ENCODE measurements at regions not wholly inside any gene's neighbourhood (a gene's known extent, or its start where the extent isn't known, plus 50 kb on each side); places are given as distances from the start of the nearest gene placed in this dataset.

- Histone ChIP-seq H3K9ac (replicated peaks in 1 of 4; ENCODE audit: extremely low read depth in 1 of 4, low read depth in 3 of 4, low read length in 3 of 4) (no peak overlapping the region), H3K56ac (replicated peaks; ENCODE audit: insufficient read length, low read depth, low read length) (no peak overlapping the region), H3K79me1 (ENCODE audit: low read depth, low read length) (no peaks in the 10 kb centered on the region), H3K79me2 (ENCODE audit: control insufficient read depth in 1 of 2, insufficient read depth in 2 of 2, low read length in 2 of 2) (no peaks in the 10 kb centered on the region), H3K27me3 (replicated peaks in 1 of 4; ENCODE audit: control insufficient read depth in 3 of 4, extremely low read depth in 1 of 4, insufficient read depth in 3 of 4, low read length in 3 of 4) (no peaks in the 10 kb centered on the region; a peak in 1 of 7 replicates), H3K4ac (replicated peaks; ENCODE audit: insufficient read length, low read depth, low read length) (no peak overlapping the region), H3K27ac (ENCODE audit: low read depth, low read length) (no peak overlapping the region), H3K23me2 (ENCODE audit: low read depth, low read length) (peaks cover 6% of the 10 kb centered on the region; the same call in 1 of the 2 replicates), H3K36me3 (ENCODE audit: control insufficient read depth in 2 of 4, insufficient read depth in 4 of 4, low read length in 3 of 4) (no peaks in the 10 kb centered on the region), H2BK5ac (ENCODE audit: low read depth, low read length) (no peak overlapping the region), H2BK120ac (replicated peaks; ENCODE audit: low read depth, low read length) (no peak overlapping the region), H3K18ac (ENCODE audit: extremely low read depth, low read length) (no peak overlapping the region), H3K23ac (ENCODE audit: insufficient read length) (no peak overlapping the region), H4K20me1 (replicated peaks in 1 of 2; ENCODE audit: control insufficient read depth in 1 of 2, insufficient read depth in 2 of 2, low read length in 2 of 2) (no peaks in the 10 kb centered on the region), H2AK5ac (ENCODE audit: low read depth, low read length) (no peak overlapping the region), H4K91ac (replicated peaks; ENCODE audit: insufficient read length, low read length) (no peak overlapping the region), H3K4me2 (ENCODE audit: insufficient read depth in 1 of 2, low read depth in 2 of 2, low read length in 2 of 2) (no peak overlapping the region; a peak in 1 of 4 replicates), H2BK15ac (ENCODE audit: low read length) (no peak overlapping the region), H3K4me3 (ENCODE audit: extremely low read depth in 1 of 4, insufficient read depth in 2 of 4, low read depth in 3 of 4, low read length in 4 of 4) (no peak overlapping the region), H3K9me3 (ENCODE audit: insufficient read depth in 2 of 2, low read depth in 1 of 2, low read length in 1 of 2) (no peaks in the 10 kb centered on the region), H3K14ac (ENCODE audit: insufficient read length) (no peak overlapping the region), H2BK20ac (ENCODE audit: low read length) (no peak overlapping the region), H4K8ac (ENCODE audit: extremely low read depth, insufficient read depth, low read length) (no peak overlapping the region), H2AFZ (ENCODE audit: low read length) (no peak overlapping the region), H4K5ac (ENCODE audit: insufficient read length, low read depth, low read length) (no peak overlapping the region), H2BK12ac (ENCODE audit: low read depth, low read length) (no peak overlapping the region), H3K4me1 (replicated peaks in 1 of 4; ENCODE audit: control insufficient read depth in 3 of 4, insufficient read depth in 4 of 4, low read length in 3 of 4) (peaks cover 6 to 13% (median 6%) of the 10 kb centered on the region in 4 experiments; a peak in 5 of 7 replicates)
- POLR2A ChIA-PET (ENCODE audit: partially characterized antibody): interaction anchor here (0.6 kb wide), 1 partner anchor 92 kb away, joined by 3 read pairs; no protein-coding TSS in a partner anchor
- FAIRE-seq (no peak), DNase-seq (ENCODE audit: low read depth in 1 of 2, low spot score in 2 of 2) (no peak)
- CTCF ChIA-PET (ENCODE audit: partially characterized antibody): interaction anchor here (0.6 kb wide), 1 partner anchor 148 kb away, joined by 3 read pairs; no protein-coding TSS in a partner anchor
- WGBS, 2 experiments (ENCODE audit: extremely low coverage in 1 of 2, insufficient coverage in 1 of 2, insufficient read length in 1 of 2, insufficient replicate concordance in 2 of 2, low coverage in 1 of 2, low lambda C conversion rate in 2 of 2, missing lambda C conversion rate in 1 of 2): 82% methylated on average over 6 of the region's 6 CpGs; no CpG with 5 or more reads in 1 of the 2 experiments
- no peak for TF ChIP-seq FOSL1 (IDR thresholded peaks at IDR 0.05; ENCODE audit: insufficient read depth, low read depth, low read length)
- TF ChIP-seq ATF2 (IDR thresholded peaks at IDR 0.05; ENCODE audit: low read length): no peak
- TF ChIP-seq RFX5 (IDR thresholded peaks at IDR 0.05; ENCODE audit: borderline replicate concordance, low read depth, low read length): no peak
- no peak for TF ChIP-seq GABPA (IDR thresholded peaks at IDR 0.05; ENCODE audit: borderline replicate concordance, insufficient read depth, low read length)
- TF ChIP-seq SAP30 (IDR thresholded peaks at IDR 0.05; ENCODE audit: insufficient read depth, insufficient replicate concordance, low read length): no peak
- TF ChIP-seq TAF7 (optimal IDR thresholded peaks at IDR 0.05; ENCODE audit: borderline replicate concordance, low read depth, low read length): no peak
- no peak for TF ChIP-seq ASH2L (IDR thresholded peaks at IDR 0.05; ENCODE audit: low read length)
- TF ChIP-seq CBX8 (IDR thresholded peaks at IDR 0.05; ENCODE audit: borderline replicate concordance, low read depth, low read length): no peak
- TF ChIP-seq HDAC6 (IDR thresholded peaks at IDR 0.05; ENCODE audit: low read depth, low read length): no peak
- TF ChIP-seq RBBP5 (IDR thresholded peaks at IDR 0.05; ENCODE audit: borderline replicate concordance, low read depth, low read length): no peak
- TF ChIP-seq NRF1 (IDR thresholded peaks at IDR 0.05; ENCODE audit: low read depth, low read length): no peak
- TF ChIP-seq CTBP2 (IDR thresholded peaks at IDR 0.05; ENCODE audit: borderline replicate concordance, insufficient read depth, insufficient read length, low read length): no peak
Observed at GRCh38 chr4:54542540-54543041, 115.2 kb upstream of the KIT start.
